Ammon's horn (tissue), 1 donor: ENCODE measurements at regions not wholly inside any gene's neighbourhood (a gene's known extent, or its start where the extent isn't known, plus 50 kb on each side); places are given as distances from the start of the nearest gene placed in this dataset.
A peak's percentile ranks its signal among the peaks of the same experiment; 100 is the strongest.
"Not testable (repeated sequence)": the region's sequence is repeated elsewhere in the genome, so short reads cannot be mapped to it uniquely, and the experiment has no call there.

Experiments
- DNase-seq: peaks from one replicate; pipeline ENCODE4 v3.0.0-alpha.2; 2016; ENCODE audit warnings: low spot score

- no peak for DNase-seq
Measured at GRCh38 chr5:174555726-174556125, 168.7 kb upstream of the MSX2 start.

- no peak for DNase-seq
Measured at GRCh38 chr5:174556756-174557155, 167.6 kb upstream of the MSX2 start.

DNA sequence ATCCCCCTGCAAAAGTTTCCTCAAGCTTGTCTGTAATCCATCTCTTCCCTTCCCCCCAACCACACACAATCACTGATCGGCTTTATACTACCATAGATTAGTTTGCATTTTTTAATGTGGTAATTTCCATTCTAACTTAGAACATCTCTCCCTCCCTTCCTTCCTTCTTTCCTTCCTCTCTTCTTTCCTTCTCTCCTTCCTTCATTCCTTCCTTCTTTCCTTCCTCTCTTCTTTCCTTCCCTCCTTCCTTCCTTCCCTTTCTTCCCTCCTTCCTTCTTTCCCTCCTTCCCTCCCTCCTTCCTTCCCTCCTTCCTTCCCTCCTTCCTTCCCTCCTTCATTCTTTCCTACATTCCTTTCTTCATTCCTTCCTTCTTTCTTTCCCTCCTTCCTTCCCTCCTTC lies 166.2 kb upstream of the MSX2 start:
- no peak for DNase-seq

DNA sequence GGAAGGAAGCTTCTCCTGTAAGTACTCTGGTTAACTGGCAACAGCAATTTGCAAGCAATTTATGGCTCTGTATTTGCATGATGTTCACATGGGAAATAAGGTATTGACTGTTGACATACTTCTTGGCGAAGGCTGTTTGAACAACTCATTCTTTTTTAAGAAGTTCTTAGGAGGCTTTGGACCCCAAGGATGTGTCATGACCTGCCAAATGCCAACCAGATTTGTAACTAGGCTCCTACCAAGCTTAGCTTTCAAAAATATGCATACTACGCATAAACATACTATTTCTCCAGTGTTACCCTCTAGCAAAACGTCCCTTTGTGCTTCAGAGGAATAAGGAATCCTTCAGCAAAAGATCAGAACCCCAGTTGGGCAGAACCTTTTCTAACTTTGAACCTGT lies 165.2 kb upstream of the MSX2 start:
- DNase-seq: no peak

GRCh38 chr5:174559566-174560090 lies 164.8 kb upstream of the MSX2 start:
- DNase-seq: no peak

DNA sequence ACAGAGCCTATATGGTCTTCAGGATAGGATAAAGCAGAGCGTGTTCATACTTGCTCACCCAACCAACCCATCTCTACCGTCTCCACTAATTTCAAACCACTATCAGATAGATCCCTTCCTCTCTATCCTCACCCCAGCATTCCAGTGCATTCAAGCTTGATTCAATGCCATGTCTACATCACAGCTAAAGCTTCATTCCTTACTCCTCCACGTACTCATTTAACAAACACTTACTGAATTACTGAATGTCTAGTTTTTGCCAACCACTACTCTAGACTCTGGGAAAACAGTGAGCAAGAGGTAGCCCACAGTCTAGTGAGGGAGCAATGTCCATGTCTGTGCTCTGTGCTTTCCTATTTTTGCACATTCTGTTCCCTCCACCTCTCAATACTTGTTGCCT lies 163.5 kb upstream of the MSX2 start:
- DNase-seq: no peak

DNA sequence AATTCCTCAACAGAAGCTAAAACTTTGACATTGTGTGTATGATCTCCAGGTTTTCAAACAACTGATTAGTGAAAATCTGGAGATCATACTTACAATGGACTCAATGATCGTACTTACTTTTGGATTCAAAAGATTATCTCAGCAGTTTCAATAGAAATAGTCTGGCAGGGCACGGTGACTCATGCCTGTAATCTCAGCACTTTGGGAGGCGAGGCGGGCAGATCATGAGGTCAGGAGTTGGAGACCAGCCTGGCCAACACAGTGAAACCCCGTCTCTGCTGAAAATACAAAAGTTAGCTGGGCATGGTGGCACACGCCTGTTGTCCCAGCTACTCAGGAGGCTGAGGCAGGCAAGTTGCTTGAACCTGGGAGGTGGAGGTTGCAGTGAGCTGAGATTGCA lies 161.3 kb upstream of the MSX2 start:
- not testable (repeated sequence) for DNase-seq

DNA sequence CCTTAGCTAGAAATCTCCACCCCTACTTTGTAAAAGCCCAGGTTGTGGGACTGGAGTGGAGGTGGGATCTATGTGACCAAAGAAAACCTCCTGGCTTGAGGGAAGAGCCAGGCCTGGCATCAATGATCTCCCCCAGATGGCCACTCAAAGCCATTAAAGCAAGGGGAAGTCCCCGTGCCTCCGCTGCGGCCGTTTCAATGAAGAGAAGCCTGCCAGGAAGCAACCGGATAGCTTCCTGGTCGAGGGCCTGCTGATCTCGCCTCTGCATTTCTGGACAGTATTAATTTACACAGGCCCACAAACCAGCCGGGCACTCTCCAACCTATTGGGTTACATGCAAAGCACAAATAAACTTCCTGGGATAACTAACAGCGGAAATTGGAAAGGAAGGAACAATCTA lies 160.5 kb upstream of the MSX2 start:
- DNase-seq: no peak

DNA sequence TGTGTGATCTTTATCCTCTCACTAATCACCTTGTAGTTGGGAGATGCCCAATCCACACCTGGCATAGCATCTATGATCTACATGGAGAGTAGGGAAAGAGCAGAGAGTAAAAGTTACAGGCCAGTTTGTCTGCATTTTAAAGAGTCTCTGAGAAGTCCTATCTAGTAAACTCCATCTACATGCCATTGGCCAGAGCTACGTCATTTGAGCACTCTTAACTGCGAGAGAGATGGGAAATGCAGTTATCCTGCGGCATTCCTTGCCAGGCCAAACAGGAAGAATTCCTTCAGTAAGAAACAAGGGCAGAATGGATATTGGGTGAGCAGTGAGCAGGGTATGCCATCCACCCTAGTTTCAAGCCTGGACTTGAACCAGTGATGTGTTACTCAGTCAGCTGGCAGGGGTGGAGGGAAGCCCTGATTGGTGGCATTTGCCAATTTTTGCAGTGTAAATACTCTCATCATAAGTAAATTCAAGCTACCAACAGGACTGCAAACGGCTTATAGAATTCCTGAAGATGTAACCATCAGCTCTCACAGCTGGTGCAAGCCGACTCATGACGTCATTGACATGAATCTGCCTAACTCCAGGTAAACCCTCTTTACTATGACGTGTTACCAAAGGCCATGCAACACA lies 156.8 kb upstream of the MSX2 start:
- no peak for DNase-seq

- DNase-seq: no peak
Measured at GRCh38 chr5:174570662-174571061, 153.7 kb upstream of the MSX2 start.

DNA sequence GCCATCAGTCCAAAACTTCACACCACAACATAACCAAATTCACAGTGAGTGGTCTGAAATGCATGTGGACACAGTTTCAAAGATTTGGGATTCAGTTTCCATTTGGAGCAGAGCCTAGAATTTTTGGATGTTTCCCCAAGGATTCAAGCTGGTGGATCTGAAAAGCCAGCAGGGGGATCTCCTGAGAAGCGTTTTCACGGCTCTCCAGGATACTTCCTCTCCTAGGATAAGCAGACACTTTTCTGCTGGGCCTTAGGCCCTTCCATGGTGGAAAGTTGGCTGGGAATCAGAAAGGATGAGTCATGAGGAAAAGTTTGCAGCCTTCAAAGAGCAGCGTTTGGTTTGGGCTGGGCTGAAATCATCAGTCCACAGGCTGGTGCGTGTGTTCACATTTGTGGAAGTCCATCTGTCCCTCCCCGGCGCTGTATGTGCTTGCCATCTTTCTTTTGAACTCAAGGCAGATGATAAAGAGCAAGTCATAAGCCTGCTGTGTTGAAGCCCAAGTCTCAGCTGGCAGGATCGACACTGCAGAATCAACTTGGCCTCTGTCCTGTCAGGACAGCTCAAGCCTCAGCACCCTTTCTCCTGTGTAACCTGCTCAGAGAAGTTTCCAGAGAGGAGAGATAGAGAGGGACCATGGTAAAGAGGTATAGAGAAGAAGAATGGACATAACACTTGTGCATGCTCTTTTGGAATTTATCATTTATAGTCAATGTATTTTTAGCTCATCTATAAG lies 152.6 kb upstream of the MSX2 start:
- peak; percentile 33 for DNase-seq

GRCh38 chr5:174572591-174572990 lies 151.8 kb upstream of the MSX2 start:
- DNase-seq: no peak

DNA sequence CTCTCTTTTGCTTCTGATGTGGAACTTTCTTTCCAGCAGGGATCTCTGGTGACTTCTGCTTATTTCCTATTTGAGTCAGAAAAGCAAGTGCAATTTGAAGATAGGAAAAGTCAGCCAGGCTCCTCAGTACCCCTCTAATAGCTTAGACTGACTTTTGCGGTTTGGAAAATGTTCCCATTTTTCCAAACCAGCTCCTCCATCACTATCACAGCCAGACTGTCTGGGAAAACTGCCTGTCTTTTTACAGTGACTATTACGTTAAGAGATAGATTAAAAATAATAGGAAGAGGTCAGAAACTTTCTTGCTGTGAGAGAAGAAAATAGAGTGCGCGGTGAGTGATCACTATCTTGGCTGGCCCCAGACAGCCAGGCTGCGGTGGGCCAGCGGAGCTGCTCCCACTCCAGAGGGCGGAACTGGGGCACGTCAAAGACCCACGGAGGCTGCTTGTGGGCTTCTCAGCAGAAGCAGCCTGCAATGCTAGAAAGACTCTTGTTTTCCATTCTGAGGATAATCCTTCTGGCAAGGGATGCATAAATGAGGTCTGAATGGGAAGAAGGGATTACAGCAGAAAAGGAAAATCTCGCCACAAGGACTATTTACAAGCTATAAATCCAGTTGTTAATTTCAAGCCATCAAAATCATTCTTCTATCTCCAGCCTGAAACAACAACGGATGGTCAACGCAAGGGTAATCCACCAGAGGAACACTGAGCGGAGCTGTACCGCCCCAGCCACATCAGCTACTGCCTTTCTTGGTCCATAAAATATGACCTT lies 151.0 kb upstream of the MSX2 start:
- DNase-seq: no peak

- DNase-seq: no peak
Measured at GRCh38 chr5:174575043-174575442, 149.3 kb upstream of the MSX2 start.

GRCh38 chr5:174576042-174576441 lies 148.3 kb upstream of the MSX2 start:
- DNase-seq: no peak

- peak; percentile 22 for DNase-seq
Measured at GRCh38 chr5:174581479-174581878, 142.9 kb upstream of the MSX2 start.

DNA sequence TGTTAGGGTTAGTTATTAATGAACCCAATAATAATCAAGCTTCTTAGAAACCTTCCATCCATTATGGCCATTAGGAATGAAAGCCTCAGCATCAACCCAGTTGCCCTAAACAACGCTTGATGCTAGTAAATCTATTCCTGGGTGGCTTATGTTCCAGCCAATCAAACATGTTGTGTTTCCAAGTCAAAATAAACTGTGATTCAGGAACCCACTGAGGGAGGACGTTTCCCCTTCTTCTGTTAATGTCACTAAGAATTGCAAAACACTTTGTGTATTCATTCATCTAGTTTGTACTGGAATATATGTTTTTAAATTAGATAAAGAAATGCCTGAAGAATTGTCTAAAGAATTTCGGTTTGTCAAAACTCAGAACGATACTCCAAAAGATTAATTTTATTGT lies 142.5 kb upstream of the MSX2 start:
- DNase-seq: no peak

DNA sequence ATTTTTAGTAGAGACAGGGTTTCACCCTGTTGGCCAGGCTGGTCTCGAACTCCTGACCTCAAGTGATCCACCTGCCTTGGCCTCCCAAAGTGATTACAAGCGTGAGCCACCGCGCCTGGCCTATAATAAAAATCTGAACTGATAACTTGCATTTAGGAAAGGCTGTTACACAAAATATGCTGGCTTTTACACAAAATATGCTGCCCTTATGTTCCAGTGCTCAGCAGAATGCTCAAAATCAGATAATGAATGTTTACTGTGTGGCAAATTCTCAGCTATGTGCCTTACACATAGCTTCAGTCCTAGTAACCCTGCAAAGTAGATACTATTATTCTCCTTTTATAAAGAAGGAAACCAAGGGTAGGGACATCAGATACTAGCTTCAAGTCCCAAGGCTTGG lies 141.3 kb upstream of the MSX2 start:
- DNase-seq: no peak

GRCh38 chr5:174585472-174585871 lies 138.9 kb upstream of the MSX2 start:
- no peak for DNase-seq

DNA sequence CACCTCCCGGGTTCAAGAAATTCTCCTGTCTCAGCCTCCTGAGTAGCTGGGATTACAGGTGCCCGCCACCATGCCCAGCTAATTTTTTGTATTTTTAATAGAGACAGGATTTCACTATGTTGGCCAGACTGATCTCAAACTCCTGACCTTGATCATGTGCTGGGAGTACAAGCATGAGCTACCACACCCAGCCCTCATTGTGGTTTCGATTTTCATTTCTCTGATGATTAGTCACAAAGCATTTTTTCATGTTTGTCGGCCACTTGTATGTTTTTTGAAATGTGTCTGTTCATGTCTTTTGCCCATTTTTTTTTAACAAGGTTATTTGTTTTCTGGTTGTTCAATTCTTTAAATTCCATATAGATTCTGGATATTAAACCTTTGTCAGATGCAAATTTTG lies 138.2 kb upstream of the MSX2 start:
- DNase-seq: not testable (repeated sequence)

DNA sequence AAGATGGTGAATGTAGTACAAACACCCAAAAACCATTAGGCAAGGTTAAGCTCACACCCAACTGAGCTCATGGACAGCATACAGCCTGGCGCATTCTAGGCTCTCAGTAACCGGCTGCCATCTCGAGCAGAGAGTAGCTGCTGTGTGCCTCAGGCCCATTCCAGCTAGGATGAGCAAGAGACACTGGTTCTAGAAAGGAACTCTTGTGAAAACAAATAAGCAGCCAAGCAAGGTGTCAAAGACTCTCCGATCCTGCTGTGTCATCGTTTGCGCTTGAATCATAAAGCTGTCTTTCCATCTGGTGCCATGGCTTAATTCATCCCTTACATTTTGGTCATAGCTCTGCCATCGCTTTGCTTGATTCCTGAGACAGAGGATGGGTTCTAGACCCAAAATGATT lies 135.4 kb upstream of the MSX2 start:
- DNase-seq: no peak

- DNase-seq: no peak
Measured at GRCh38 chr5:174589599-174589998, 134.8 kb upstream of the MSX2 start.

- DNase-seq: no peak
Measured at GRCh38 chr5:174590820-174591219, 133.6 kb upstream of the MSX2 start.
